Keratinocyte (primary cell): ENCODE measurements at regions not wholly inside any gene's neighbourhood (a gene's known extent, or its start where the extent isn't known, plus 50 kb on each side); places are given as distances from the start of the nearest gene placed in this dataset.

Experiments used
- DNase-seq: peaks from one replicate; pipeline ENCODE4 v3.0.0-alpha.2; 2011; ENCODE audit warnings: low read depth, missing footprints, low spot score
- FAIRE-seq: peaks from 2 replicates; lab custom pipeline; 2011; peaks lifted over from hg19 to GRCh38; lab: Jason Lieb, UNC
- H2AFZ ChIP-seq: 2 replicates; pipeline ENCODE4 v1.6.0; 2012; ENCODE audit warnings: low read length, control low read depth, inconsistent platforms; ENCODE audit not compliant: control insufficient read depth
- H3K27ac ChIP-seq: 2 replicates; pipeline ENCODE4 v1.5.1; 2011; ENCODE audit warnings: low read length; ENCODE audit not compliant: control insufficient read depth, insufficient read depth
- H3K27me3 ChIP-seq: 3 replicates; pipeline ENCODE4 v1.6.0; 2011; ENCODE audit warnings: low read length; ENCODE audit not compliant: control insufficient read depth, insufficient read depth; ENCODE audit errors: extremely low read depth
- H3K36me3 ChIP-seq, 2 experiments: 2 replicates in 1 of 2; 3 replicates in 1 of 2; pipeline ENCODE4 v1.5.1; 2011; ENCODE audit warnings: low read length in 2 of 2, mild to moderate bottlenecking in 1 of 2; ENCODE audit not compliant: control insufficient read depth in 2 of 2, insufficient read depth in 2 of 2; ENCODE audit errors: extremely low read depth in 1 of 2
- H3K4me1 ChIP-seq: 3 replicates; pipeline ENCODE4 v1.5.1; 2011; ENCODE audit warnings: low read length; ENCODE audit not compliant: control insufficient read depth, insufficient read depth; ENCODE audit errors: extremely low read depth
- H3K4me2 ChIP-seq: 3 replicates; pipeline ENCODE4 v1.6.0; 2011; ENCODE audit warnings: low read depth, low read length; ENCODE audit not compliant: control insufficient read depth, insufficient read depth; ENCODE audit errors: extremely low read depth
- H3K4me3 ChIP-seq, 3 experiments: fragments of 200-600 bp in 1 of 3; sonication (generic) in 1 of 3; 2 replicates in 2 of 3; 3 replicates in 1 of 3; pipeline ENCODE4 v1.5.1; 2011 to 2016; ENCODE audit warnings: low read length in 3 of 3, mild to moderate bottlenecking in 3 of 3, control low read depth in 2 of 3, inconsistent platforms in 1 of 3, low read depth in 1 of 3, mixed read lengths in 1 of 3, mixed run types in 1 of 3, moderate library complexity in 1 of 3; ENCODE audit not compliant: control insufficient read depth in 2 of 3, insufficient read depth in 2 of 3; ENCODE audit errors: extremely low read depth in 1 of 3
- H3K79me2 ChIP-seq: 2 replicates; pipeline ENCODE4 v1.6.0; 2012; ENCODE audit warnings: low read length; ENCODE audit not compliant: control insufficient read depth, insufficient read depth
- H3K9ac ChIP-seq: 3 replicates; pipeline ENCODE4 v1.6.0; 2011; ENCODE audit warnings: low read length; ENCODE audit not compliant: control insufficient read depth, insufficient read depth; ENCODE audit errors: extremely low read depth
- H3K9me1 ChIP-seq: 3 replicates; pipeline ENCODE4 v1.6.0; 2011; ENCODE audit warnings: low read length; ENCODE audit not compliant: control insufficient read depth, insufficient read depth; ENCODE audit errors: extremely low read depth
- H3K9me3 ChIP-seq: 2 replicates; pipeline ENCODE4 v1.5.1; 2012; ENCODE audit warnings: low read depth, low read length; ENCODE audit not compliant: control insufficient read depth
- H4K20me1 ChIP-seq: 3 replicates; pipeline ENCODE4 v1.6.0; 2011; ENCODE audit warnings: low read length; ENCODE audit not compliant: control insufficient read depth, insufficient read depth; ENCODE audit errors: extremely low read depth
- CTCF ChIP-seq, 3 experiments: IDR thresholded peaks in 1 of 3; conservative IDR thresholded peaks in 1 of 3; optimal IDR thresholded peaks in 1 of 3; 2 replicates in 2 of 3; 3 replicates in 1 of 3; pipeline versions ENCODE3 to v1.5.1; 2011; ENCODE audit warnings: low read length in 3 of 3, mild to moderate bottlenecking in 3 of 3, moderate library complexity in 2 of 3, control low read depth in 1 of 3, inconsistent platforms in 1 of 3; ENCODE audit not compliant: insufficient read depth in 2 of 3; ENCODE audit errors: extremely low read depth in 1 of 3
- EZH2 ChIP-seq: IDR thresholded peaks from one replicate; pipeline ENCODE4 v1.6.1; 2012; ENCODE audit warnings: inconsistent platforms, mild to moderate bottlenecking, low read length, moderate library complexity
- dilution Hi-C: fragments of 300-500 bp; cut with MboI; formaldehyde crosslinking; loops from one replicate; pipeline ENCODE4 v1.7.0; 2020; ENCODE audit warnings: low sequenced_read_pairs; ENCODE audit not compliant: extremely low pct_ligation_motif_present

GRCh38 chr6:151682922-151683321, 124.6 kb upstream of the ESR1 start:
- no peaks in the 10 kb centered on the region for H4K20me1 ChIP-seq
- no peak for FAIRE-seq
- H3K4me2 ChIP-seq: no peak overlapping the region
- no peak overlapping the region for H3K27ac ChIP-seq
- no peak overlapping the region for H3K9ac ChIP-seq
- no peaks in the 10 kb centered on the region for H3K4me1 ChIP-seq
- H3K9me1 ChIP-seq: no peaks in the 10 kb centered on the region
- H3K79me2 ChIP-seq: no peaks in the 10 kb centered on the region
- no peak overlapping the region for H3K4me3 ChIP-seq
- TF ChIP-seq EZH2: no peak
- no peak for TF ChIP-seq CTCF (optimal IDR thresholded peaks at IDR 0.05 in 1 of 3, IDR thresholded peaks at IDR 0.05 in 1 of 3, conservative IDR thresholded peaks at IDR 0.05 in 1 of 3; ENCODE audit: extremely low read depth in 1 of 3, insufficient read depth in 2 of 3, low read length in 3 of 3)
- no peak overlapping the region for H2AFZ ChIP-seq
- no peaks in the 10 kb centered on the region for H3K36me3 ChIP-seq
- H3K27me3 ChIP-seq: no peaks in the 10 kb centered on the region
- no peaks in the 10 kb centered on the region for H3K9me3 ChIP-seq
- no peak for DNase-seq
- dilution Hi-C loops: no loop called here

GRCh38 chr6:151683381-151683780, 124.1 kb upstream of the ESR1 start:
- no peak overlapping the region for H3K9ac ChIP-seq
- no peak overlapping the region for H3K27ac ChIP-seq
- TF ChIP-seq CTCF (optimal IDR thresholded peaks at IDR 0.05 in 1 of 3, IDR thresholded peaks at IDR 0.05 in 1 of 3, conservative IDR thresholded peaks at IDR 0.05 in 1 of 3; ENCODE audit: extremely low read depth in 1 of 3, insufficient read depth in 2 of 3, low read length in 3 of 3) (no peak), EZH2 (no peak)
- no peaks in the 10 kb centered on the region for H3K79me2 ChIP-seq
- H3K4me1 ChIP-seq: no peaks in the 10 kb centered on the region
- DNase-seq (no peak), FAIRE-seq (no peak)
- H4K20me1 ChIP-seq: no peaks in the 10 kb centered on the region
- H3K36me3 ChIP-seq: no peaks in the 10 kb centered on the region
- H3K4me3 ChIP-seq: no peak overlapping the region
- no peaks in the 10 kb centered on the region for H3K9me3 ChIP-seq
- no peaks in the 10 kb centered on the region for H3K27me3 ChIP-seq
- dilution Hi-C loops: no loop called here
- no peak overlapping the region for H3K4me2 ChIP-seq
- H3K9me1 ChIP-seq: no peaks in the 10 kb centered on the region
- no peak overlapping the region for H2AFZ ChIP-seq
